B cell (primary cell): ENCODE measurements at regions not wholly inside any gene's neighbourhood (a gene's known extent, or its start where the extent isn't known, plus 50 kb on each side); places are given as distances from the start of the nearest gene placed in this dataset.

Experiments used
- ATAC-seq: fragments of 200-7000 bp; cut with Tn5 transposase; one replicate; pipeline ENCODE4 v1.10.0; 2021; ENCODE audit warnings: low read depth, mild to moderate bottlenecking, moderate number of reproducible peaks, moderate library complexity
- CTCF ChIA-PET: fragments of 350-600 bp; sonication (Branson Sonifier 250); formaldehyde crosslinking; loops from one replicate; lab custom pipeline; 2021; ENCODE audit warnings: antibody characterized with exemption, inconsistent platforms; lab: Charles Lee
- POLR2A ChIA-PET: fragments of 350-600 bp; sonication (Branson Sonifier 250); formaldehyde crosslinking; loops from one replicate; lab custom pipeline; 2021; ENCODE audit warnings: antibody characterized with exemption; lab: Charles Lee
- DNase-seq: peaks from one replicate; pipeline ENCODE4 v3.0.0; 2013
- H2AFZ ChIP-seq: 2 replicates; pipeline ENCODE4 v1.6.1; 2012; ENCODE audit warnings: mild to moderate bottlenecking, low read depth, low read length; ENCODE audit not compliant: insufficient read depth, poor library complexity, severe bottlenecking
- H3K27ac ChIP-seq, 2 donors: 1 replicate in 1 of 2; 2 replicates in 1 of 2; pipeline ENCODE4 v1.5.1; 2012 to 2013; ENCODE audit warnings: low read length in 2 of 2, mild to moderate bottlenecking in 2 of 2, moderate library complexity in 1 of 2
- H3K27me3 ChIP-seq, 4 experiments: fragments of 200-600 bp in 1 of 4; sonication (generic) in 1 of 4; replicated peaks in 1 of 4; 1 replicate in 2 of 4; 2 replicates in 2 of 4; pipeline versions ENCODE4 v1.6.1 to v1.7.0; 2013 to 2016; ENCODE audit warnings: low read length in 3 of 4, mild to moderate bottlenecking in 2 of 4, mixed read lengths in 1 of 4, moderate library complexity in 1 of 4; ENCODE audit not compliant: insufficient read depth in 4 of 4, control insufficient read depth in 3 of 4; ENCODE audit errors: control extremely low read depth in 1 of 4
- H3K36me3 ChIP-seq, 2 experiments: replicated peaks in 1 of 2; 1 replicate in 1 of 2; 2 replicates in 1 of 2; pipeline versions ENCODE4 v1.6.1 to v1.7.1; 2013; ENCODE audit warnings: low read length in 1 of 2; ENCODE audit not compliant: insufficient read depth in 2 of 2, control insufficient read depth in 1 of 2; ENCODE audit errors: control extremely low read depth in 1 of 2, extremely low read depth in 1 of 2
- H3K4me1 ChIP-seq, 2 donors: fragments of 200-600 bp in 1 of 2; sonication (generic) in 1 of 2; 1 replicate in 1 of 2; 2 replicates in 1 of 2; pipeline versions ENCODE4 v1.5.1 to v1.6.1; 2013 to 2017; ENCODE audit warnings: low read length in 2 of 2; ENCODE audit not compliant: control insufficient read depth in 2 of 2, insufficient read depth in 2 of 2
- H3K4me2 ChIP-seq: replicated peaks from 2 replicates; pipeline ENCODE3; 2012; ENCODE audit warnings: mild to moderate bottlenecking, low read depth, low read length; ENCODE audit not compliant: poor library complexity, severe bottlenecking
- H3K4me3 ChIP-seq, 5 experiments: fragments of 200-600 bp in 1 of 5; sonication (generic) in 1 of 5; 1 replicate in 3 of 5; 2 replicates in 2 of 5; pipeline versions ENCODE4 v1.5.1 to v1.7.0; 2011 to 2016; ENCODE audit warnings: low read length in 4 of 5, mild to moderate bottlenecking in 4 of 5, low read depth in 2 of 5, control low read depth in 1 of 5, moderate library complexity in 1 of 5; ENCODE audit not compliant: insufficient read depth in 1 of 5; ENCODE audit errors: control extremely low read depth in 1 of 5, extremely low read depth in 1 of 5
- H3K79me2 ChIP-seq: fragments of 200-600 bp; sonication (generic); one replicate; pipeline ENCODE4 v1.6.0; 2016; ENCODE audit warnings: low read length; ENCODE audit not compliant: control insufficient read depth, insufficient read depth
- H3K9ac ChIP-seq: fragments of 200-600 bp; sonication (generic); 2 replicates; pipeline ENCODE4 v1.6.1; 2017; ENCODE audit warnings: mild to moderate bottlenecking, low read length, moderate library complexity
- H3K9me3 ChIP-seq, 3 donors: one replicate each; pipeline versions ENCODE4 v1.6.1 to v1.7.1; 2013; ENCODE audit warnings: low read length in 2 of 3; ENCODE audit not compliant: control insufficient read depth in 2 of 3, insufficient read depth in 1 of 3; ENCODE audit errors: control extremely low read depth in 1 of 3
- H4K20me1 ChIP-seq: 2 replicates; pipeline ENCODE4 v1.6.0; 2012; ENCODE audit warnings: mild to moderate bottlenecking, low read length; ENCODE audit not compliant: insufficient read depth, control insufficient read depth, poor library complexity, severe bottlenecking
- H3K27ac Mint-ChIP-seq: one replicate; pipeline ENCODE4 v1.8.0; 2021; ENCODE audit warnings: mixed read lengths
- H3K27me3 Mint-ChIP-seq: one replicate; pipeline ENCODE4 v1.8.0; 2021; ENCODE audit warnings: mixed read lengths
- H3K4me1 Mint-ChIP-seq: one replicate; pipeline ENCODE4 v1.8.0; 2021; ENCODE audit warnings: mixed read lengths
- H3K4me3 Mint-ChIP-seq: one replicate; pipeline ENCODE4 v1.8.0; 2021; ENCODE audit warnings: mixed read lengths
- H3K9me3 Mint-ChIP-seq: one replicate; pipeline ENCODE4 v1.8.0; 2022; ENCODE audit warnings: mixed read lengths; ENCODE audit not compliant: insufficient read depth
- EZH2 ChIP-seq: IDR thresholded peaks from 2 replicates; pipeline ENCODE4 v1.6.1; 2012; ENCODE audit warnings: borderline replicate concordance, low read depth, mild to moderate bottlenecking, moderate library complexity, low read length; ENCODE audit not compliant: insufficient read depth, poor library complexity, severe bottlenecking
- WGBS: methylation state at CpG from one replicate; pipeline ENCODE4 v1.1.5; 2013; ENCODE audit warnings: missing lambda C conversion rate; ENCODE audit not compliant: insufficient coverage; 5-methylcytosine and 5-hydroxymethylcytosine counted together
- intact Hi-C: fragments of 100-400 bp; cut with micrococcal nuclease; formaldehyde crosslinking; loops from one replicate; pipeline ENCODE4 v1.10.0; 2022
- TF ChIP-seq, protein P1 (sequence below): fragments of 200-600 bp; IDR thresholded peaks from one replicate; pipeline ENCODE4 v1.8.0; 2022; ENCODE audit warnings: antibody characterized with exemption, mild to moderate bottlenecking

GRCh38 chr15:93980261-93980911, 251.0 kb upstream of the MCTP2 start:
- H3K9ac ChIP-seq: no peak overlapping the region
- DNase-seq (no peak), ATAC-seq (no peak)
- no peak overlapping the region for H3K4me3 Mint-ChIP-seq
- no peaks in the 10 kb centered on the region for H3K79me2 ChIP-seq
- H3K27ac Mint-ChIP-seq: no peak overlapping the region
- WGBS: 50% methylated on average over 2 of the region's 2 CpGs
- peaks cover 16% of the 10 kb centered on the region for H3K27me3 Mint-ChIP-seq
- CTCF ChIA-PET: no interaction called here
- no peaks in the 10 kb centered on the region for H3K9me3 ChIP-seq
- no peaks in the 10 kb centered on the region for H3K27me3 ChIP-seq
- no peak for TF ChIP-seq EZH2
- TF ChIP-seq, protein P1, sequence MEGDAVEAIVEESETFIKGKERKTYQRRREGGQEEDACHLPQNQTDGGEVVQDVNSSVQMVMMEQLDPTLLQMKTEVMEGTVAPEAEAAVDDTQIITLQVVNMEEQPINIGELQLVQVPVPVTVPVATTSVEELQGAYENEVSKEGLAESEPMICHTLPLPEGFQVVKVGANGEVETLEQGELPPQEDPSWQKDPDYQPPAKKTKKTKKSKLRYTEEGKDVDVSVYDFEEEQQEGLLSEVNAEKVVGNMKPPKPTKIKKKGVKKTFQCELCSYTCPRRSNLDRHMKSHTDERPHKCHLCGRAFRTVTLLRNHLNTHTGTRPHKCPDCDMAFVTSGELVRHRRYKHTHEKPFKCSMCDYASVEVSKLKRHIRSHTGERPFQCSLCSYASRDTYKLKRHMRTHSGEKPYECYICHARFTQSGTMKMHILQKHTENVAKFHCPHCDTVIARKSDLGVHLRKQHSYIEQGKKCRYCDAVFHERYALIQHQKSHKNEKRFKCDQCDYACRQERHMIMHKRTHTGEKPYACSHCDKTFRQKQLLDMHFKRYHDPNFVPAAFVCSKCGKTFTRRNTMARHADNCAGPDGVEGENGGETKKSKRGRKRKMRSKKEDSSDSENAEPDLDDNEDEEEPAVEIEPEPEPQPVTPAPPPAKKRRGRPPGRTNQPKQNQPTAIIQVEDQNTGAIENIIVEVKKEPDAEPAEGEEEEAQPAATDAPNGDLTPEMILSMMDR: no peak
- H3K4me3 ChIP-seq: no peak overlapping the region
- H3K27ac ChIP-seq: no peak overlapping the region
- no peaks in the 10 kb centered on the region for H3K9me3 Mint-ChIP-seq
- no peaks in the 10 kb centered on the region for H4K20me1 ChIP-seq
- H2AFZ ChIP-seq: no peak overlapping the region
- H3K36me3 ChIP-seq: no peaks in the 10 kb centered on the region
- H3K4me1 ChIP-seq: no peaks in the 10 kb centered on the region
- H3K4me2 ChIP-seq: no peak overlapping the region
- H3K4me1 Mint-ChIP-seq: no peaks in the 10 kb centered on the region
- POLR2A ChIA-PET: no interaction called here
- intact Hi-C loops: no loop called here

DNA sequence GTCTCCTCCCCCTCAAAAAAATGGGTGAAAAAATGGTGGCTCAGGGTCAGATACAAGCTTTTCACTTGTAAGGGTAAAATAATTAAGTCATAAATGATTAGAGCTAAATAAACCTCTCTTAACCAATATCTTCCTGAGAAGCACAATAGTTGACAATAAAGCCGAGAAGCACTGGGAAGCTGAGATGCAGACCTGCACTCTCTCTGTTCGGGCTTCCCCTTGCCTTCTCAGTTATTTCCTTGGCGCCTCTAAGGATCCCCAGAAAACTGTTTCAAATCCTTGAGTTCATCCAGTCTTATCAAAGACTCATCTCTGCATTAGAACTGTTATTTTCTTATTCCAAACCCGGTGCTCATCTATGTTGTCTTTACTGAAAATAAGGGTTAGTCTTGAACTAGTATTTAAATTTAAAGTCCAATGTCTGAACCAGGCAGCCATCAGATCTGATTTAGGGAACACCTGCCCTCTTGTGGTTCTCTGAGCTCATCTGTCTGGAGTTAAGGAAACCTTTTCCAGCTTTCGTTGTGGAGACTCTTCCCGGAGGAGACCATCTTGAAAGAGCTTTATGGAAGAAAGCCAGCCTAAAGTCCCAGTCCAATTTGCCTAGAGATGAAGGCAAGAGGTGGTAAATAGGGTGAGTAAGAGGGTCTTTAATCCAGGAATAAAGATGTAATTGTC, 256.4 kb upstream of the MCTP2 start:
- Mint-ChIP-seq H3K4me3 (no peak overlapping the region), H3K4me1 (no peaks in the 10 kb centered on the region), H3K27ac (no peak overlapping the region), H3K27me3 (peaks cover 3% of the 10 kb centered on the region), H3K9me3 (no peaks in the 10 kb centered on the region)
- 78% methylated on average over 5 of the region's 6 CpGs for WGBS
- no peak overlapping the region for H3K27ac ChIP-seq
- TF ChIP-seq EZH2: no peak
- TF ChIP-seq, protein P1: no peak
- H2AFZ ChIP-seq: no peak overlapping the region
- ChIA-PET POLR2A (no interaction called here), CTCF (no interaction called here)
- H3K27me3 ChIP-seq: no peaks in the 10 kb centered on the region
- no peak overlapping the region for H3K4me3 ChIP-seq
- H3K4me2 ChIP-seq: no peak overlapping the region
- H3K4me1 ChIP-seq: no peaks in the 10 kb centered on the region
- H3K9me3 ChIP-seq: no peaks in the 10 kb centered on the region
- no peak for DNase-seq
- intact Hi-C loops: no loop called here
- no peaks in the 10 kb centered on the region for H3K36me3 ChIP-seq
- no peaks in the 10 kb centered on the region for H3K79me2 ChIP-seq
- ATAC-seq: no peak
- no peaks in the 10 kb centered on the region for H4K20me1 ChIP-seq
- H3K9ac ChIP-seq: no peak overlapping the region
